DOHH2 (cell line): ENCODE measurements at regions not wholly inside any gene's neighbourhood (a gene's known extent, or its start where the extent isn't known, plus 50 kb on each side); places are given as distances from the start of the nearest gene placed in this dataset.
"Not testable (repeated sequence)": the region's sequence is repeated elsewhere in the genome, so short reads cannot be mapped to it uniquely, and the experiment has no call there.

Experiments used
- H3F3A ChIP-seq: fragments of 200-600 bp; sonication (generic), shearing (Covaris generic); 2 replicates; pipeline ENCODE4 v1.6.0; 2016; ENCODE audit warnings: antibody characterized with exemption, mild to moderate bottlenecking; ENCODE audit not compliant: control insufficient read depth, insufficient read depth
- H3K27ac ChIP-seq: fragments of 200-600 bp; sonication (generic); 2 replicates; pipeline ENCODE4 v1.5.1; 2014; ENCODE audit warnings: low read depth, mild to moderate bottlenecking, low read length, moderate library complexity
- H3K27me3 ChIP-seq: fragments of 200-600 bp; sonication (generic); 2 replicates; pipeline ENCODE4 v1.6.1; 2014; ENCODE audit warnings: mild to moderate bottlenecking, low read length, mixed read lengths; ENCODE audit not compliant: control insufficient read depth
- H3K36me3 ChIP-seq: fragments of 200-600 bp; sonication (generic); 2 replicates; pipeline ENCODE4 v1.6.1; 2014; ENCODE audit warnings: mild to moderate bottlenecking, low read length, moderate library complexity, mixed read lengths; ENCODE audit not compliant: control insufficient read depth
- H3K4me1 ChIP-seq: fragments of 200-600 bp; sonication (generic); 2 replicates; pipeline ENCODE4 v1.6.1; 2014; ENCODE audit warnings: mild to moderate bottlenecking, low read length, mixed read lengths; ENCODE audit not compliant: control insufficient read depth
- H3K4me2 ChIP-seq: fragments of 200-600 bp; sonication (generic); 2 replicates; pipeline ENCODE4 v1.6.0; 2014; ENCODE audit warnings: mild to moderate bottlenecking, low read length, moderate library complexity
- H3K4me3 ChIP-seq: fragments of 200-600 bp; sonication (generic); 2 replicates; pipeline ENCODE4 v1.5.1; 2014; ENCODE audit warnings: mild to moderate bottlenecking, low read length, mixed read lengths
- H3K79me2 ChIP-seq: fragments of 200-600 bp; sonication (generic); 2 replicates; pipeline ENCODE4 v1.6.1; 2014; ENCODE audit warnings: mild to moderate bottlenecking, low read length, mixed read lengths; ENCODE audit not compliant: control insufficient read depth
- H3K9me2 ChIP-seq: fragments of 200-600 bp; sonication (generic); replicated peaks from 2 replicates; pipeline ENCODE4 v1.6.1; 2014; ENCODE audit warnings: mild to moderate bottlenecking, low read length, mixed read lengths; ENCODE audit not compliant: control insufficient read depth
- H3K9me3 ChIP-seq: fragments of 200-600 bp; sonication (generic); 2 replicates; pipeline ENCODE4 v1.6.1; 2014; ENCODE audit warnings: antibody characterized with exemption, low read length, mixed read lengths; ENCODE audit not compliant: control insufficient read depth, insufficient read depth
- H4K20me1 ChIP-seq: fragments of 200-600 bp; sonication (generic); 2 replicates; pipeline ENCODE4 v1.6.0; 2014; ENCODE audit warnings: low read depth, mild to moderate bottlenecking, antibody characterized with exemption, low read length, moderate library complexity; ENCODE audit not compliant: control insufficient read depth, insufficient read depth
- CTCF ChIP-seq: fragments of 200-600 bp; sonication (generic); IDR thresholded peaks from one replicate; pipeline ENCODE4 v1.5.1; 2014; ENCODE audit warnings: antibody characterized with exemption, mild to moderate bottlenecking, low read depth, low read length; ENCODE audit not compliant: poor library complexity, severe bottlenecking
- EZH2phosphoT487 ChIP-seq: fragments of 200-600 bp; sonication (generic); IDR thresholded peaks from 2 replicates; pipeline ENCODE4 v1.6.1; 2017; ENCODE audit warnings: borderline replicate concordance, mild to moderate bottlenecking, antibody characterized with exemption, low read length, moderate library complexity, mixed read lengths

GRCh38 chr1:164155347-164155746, 403.6 kb upstream of the PBX1 start:
- no peaks in the 10 kb centered on the region for H3K4me1 ChIP-seq
- no peak overlapping the region for H3K4me2 ChIP-seq
- no peaks in the 10 kb centered on the region for H3K9me3 ChIP-seq
- H3F3A ChIP-seq: no peaks in the 10 kb centered on the region
- no peaks in the 10 kb centered on the region for H3K36me3 ChIP-seq
- H3K79me2 ChIP-seq: no peaks in the 10 kb centered on the region
- H3K9me2 ChIP-seq: no peaks in the 10 kb centered on the region
- no peak overlapping the region for H3K27ac ChIP-seq
- no peaks in the 10 kb centered on the region for H4K20me1 ChIP-seq
- H3K27me3 ChIP-seq: no peaks in the 10 kb centered on the region
- TF ChIP-seq EZH2phosphoT487 (no peak), CTCF (no peak)
- no peak overlapping the region for H3K4me3 ChIP-seq

- Histone ChIP-seq H3K9me3 (no peaks in the 10 kb centered on the region; the same call in 1 of the 2 replicates), H3K79me2 (no peaks in the 10 kb centered on the region), H3K36me3 (no peaks in the 10 kb centered on the region), H3F3A (no peaks in the 10 kb centered on the region), H3K4me1 (no peaks in the 10 kb centered on the region), H3K9me2 (no peaks in the 10 kb centered on the region), H4K20me1 (no peaks in the 10 kb centered on the region), H3K27ac (no peak overlapping the region), H3K4me3 (no peak overlapping the region), H3K4me2 (no peak overlapping the region), H3K27me3 (no peaks in the 10 kb centered on the region)
- TF ChIP-seq EZH2phosphoT487 (no peak), CTCF (no peak)
These were observed 395.6 kb upstream of the PBX1 start for GRCh38 chr1:164163289-164163849.

GRCh38 chr1:164165466-164165865, 393.5 kb upstream of the PBX1 start:
- no peaks in the 10 kb centered on the region for H3K79me2 ChIP-seq
- H3K4me2 ChIP-seq: no peak overlapping the region
- H3K36me3 ChIP-seq: no peaks in the 10 kb centered on the region
- H3K4me3 ChIP-seq: no peak overlapping the region
- H3K9me2 ChIP-seq: no peaks in the 10 kb centered on the region
- H3K27ac ChIP-seq: no peak overlapping the region
- H3K4me1 ChIP-seq: no peaks in the 10 kb centered on the region
- H4K20me1 ChIP-seq: no peaks in the 10 kb centered on the region
- H3F3A ChIP-seq: no peaks in the 10 kb centered on the region
- H3K9me3 ChIP-seq: no peaks in the 10 kb centered on the region; the same call in 1 of the 2 replicates
- TF ChIP-seq EZH2phosphoT487 (no peak), CTCF (no peak)
- no peaks in the 10 kb centered on the region for H3K27me3 ChIP-seq

GRCh38 chr1:164166454-164166853, 392.5 kb upstream of the PBX1 start:
- H3K79me2 ChIP-seq, H3K36me3 ChIP-seq, H4K20me1 ChIP-seq, H3K4me1 ChIP-seq, H3K27ac ChIP-seq, H3F3A ChIP-seq, H3K9me3 ChIP-seq, H3K27me3 ChIP-seq, H3K4me3 ChIP-seq, H3K9me2 ChIP-seq, H3K4me2 ChIP-seq: not testable (repeated sequence)
